DND-41 (cell line): ENCODE measurements at regions not wholly inside any gene's neighbourhood (a gene's known extent, or its start where the extent isn't known, plus 50 kb on each side); places are given as distances from the start of the nearest gene placed in this dataset.

Experiments
- ATAC-seq: fragments of 200-7000 bp; cut with Tn5 transposase; 3 replicates; pipeline ENCODE4 v1.9.1; 2021; ENCODE audit warnings: low read depth; ENCODE audit not compliant: insufficient read depth
- DNase-seq: peaks from one replicate; pipeline ENCODE4 v3.0.0-alpha.2; 2020
- H2AFZ ChIP-seq: 2 replicates; pipeline ENCODE4 v1.6.0; 2012; ENCODE audit warnings: low read depth, low read length
- H3K27ac ChIP-seq: 2 replicates; pipeline ENCODE4 v1.5.1; 2012; ENCODE audit warnings: low read length, inconsistent platforms
- H3K27me3 ChIP-seq: fragments of 200-600 bp; sonication (generic); 2 replicates; pipeline ENCODE4 v1.6.0; 2012; ENCODE audit warnings: low read length, mild to moderate bottlenecking, inconsistent platforms; ENCODE audit not compliant: insufficient read depth, poor library complexity
- H3K36me3 ChIP-seq: 2 replicates; pipeline ENCODE4 v1.5.1; 2012; ENCODE audit warnings: low read length, inconsistent platforms; ENCODE audit not compliant: insufficient read depth
- H3K4me1 ChIP-seq: 2 replicates; pipeline ENCODE4 v1.5.1; 2012; ENCODE audit warnings: mild to moderate bottlenecking, low read length; ENCODE audit not compliant: insufficient read depth
- H3K4me2 ChIP-seq: 2 replicates; pipeline ENCODE4 v1.6.0; 2012; ENCODE audit warnings: mild to moderate bottlenecking, moderate library complexity, low read length, inconsistent platforms; ENCODE audit not compliant: insufficient read depth
- H3K4me3 ChIP-seq, 2 experiments: fragments of 200-600 bp in 1 of 2; shearing (Covaris generic) in 1 of 2; 2 replicates each; pipeline ENCODE4 v1.5.1; 2012 to 2016; ENCODE audit warnings: inconsistent platforms in 2 of 2, low read length in 2 of 2, mild to moderate bottlenecking in 2 of 2, low read depth in 1 of 2, moderate library complexity in 1 of 2
- H3K79me2 ChIP-seq: 2 replicates; pipeline ENCODE4 v1.6.0; 2012; ENCODE audit warnings: low read length, inconsistent platforms; ENCODE audit not compliant: insufficient read depth
- H3K9ac ChIP-seq: 2 replicates; pipeline ENCODE4 v1.6.0; 2012; ENCODE audit warnings: low read depth, mild to moderate bottlenecking, inconsistent platforms, low read length, moderate library complexity
- H3K9me3 ChIP-seq: 2 replicates; pipeline ENCODE4 v1.5.1; 2012; ENCODE audit warnings: low read length, moderate library complexity, mild to moderate bottlenecking, inconsistent platforms; ENCODE audit not compliant: insufficient read depth, severe bottlenecking
- H4K20me1 ChIP-seq: 2 replicates; pipeline ENCODE4 v1.6.0; 2012; ENCODE audit warnings: low read length; ENCODE audit not compliant: insufficient read depth
- EZH2 ChIP-seq: IDR thresholded peaks from 3 replicates; pipeline ENCODE4 v1.6.1; 2012; ENCODE audit warnings: borderline replicate concordance, low read depth, mild to moderate bottlenecking, moderate library complexity, low read length, inconsistent platforms; ENCODE audit not compliant: severe bottlenecking
- TF ChIP-seq, protein P1 (sequence below): IDR thresholded peaks from 2 replicates; pipeline ENCODE4 v1.5.1; 2012; ENCODE audit warnings: borderline replicate concordance, low read length, moderate library complexity, mild to moderate bottlenecking; ENCODE audit not compliant: poor library complexity, severe bottlenecking; ENCODE audit errors: extremely low read depth

DNA sequence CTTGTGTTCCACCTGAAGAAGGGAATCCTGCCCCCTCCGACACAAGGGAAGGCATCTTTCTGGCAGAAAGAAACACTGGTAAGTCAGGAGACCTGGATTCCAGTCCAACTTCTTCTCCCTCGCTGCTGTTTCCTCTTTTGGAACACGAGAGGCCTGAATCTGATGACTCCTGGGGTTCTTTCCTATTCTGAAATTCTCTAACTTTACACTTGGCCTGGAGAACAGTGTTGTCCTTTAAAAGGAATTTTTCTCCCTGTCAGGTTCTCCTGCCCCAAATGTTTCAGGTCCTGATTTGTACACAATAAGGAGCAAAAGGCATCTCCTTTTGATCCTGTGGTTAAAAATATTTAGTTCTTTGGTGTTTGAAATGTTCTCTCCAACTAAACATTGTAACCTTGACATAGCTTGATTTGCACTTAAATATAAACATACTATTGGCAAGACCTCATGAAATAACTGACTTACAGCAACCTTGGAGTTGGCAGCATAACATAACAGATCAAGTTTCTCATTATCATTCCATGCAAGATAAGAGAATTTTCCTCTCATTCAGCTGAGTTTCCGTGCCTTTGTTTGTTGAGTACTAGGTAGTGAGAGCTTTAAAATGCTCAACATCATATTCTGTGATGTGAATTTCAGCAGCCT is 244.8 kb downstream of the COG6 start:
- no peaks in the 10 kb centered on the region for H3K4me1 ChIP-seq
- H2AFZ ChIP-seq = no peak overlapping the region
- no peaks in the 10 kb centered on the region for H3K79me2 ChIP-seq
- H3K27me3 ChIP-seq = peaks cover 6% of the 10 kb centered on the region
- H3K4me3 ChIP-seq = no peak overlapping the region
- TF ChIP-seq EZH2 = no peak
- TF ChIP-seq, protein P1, sequence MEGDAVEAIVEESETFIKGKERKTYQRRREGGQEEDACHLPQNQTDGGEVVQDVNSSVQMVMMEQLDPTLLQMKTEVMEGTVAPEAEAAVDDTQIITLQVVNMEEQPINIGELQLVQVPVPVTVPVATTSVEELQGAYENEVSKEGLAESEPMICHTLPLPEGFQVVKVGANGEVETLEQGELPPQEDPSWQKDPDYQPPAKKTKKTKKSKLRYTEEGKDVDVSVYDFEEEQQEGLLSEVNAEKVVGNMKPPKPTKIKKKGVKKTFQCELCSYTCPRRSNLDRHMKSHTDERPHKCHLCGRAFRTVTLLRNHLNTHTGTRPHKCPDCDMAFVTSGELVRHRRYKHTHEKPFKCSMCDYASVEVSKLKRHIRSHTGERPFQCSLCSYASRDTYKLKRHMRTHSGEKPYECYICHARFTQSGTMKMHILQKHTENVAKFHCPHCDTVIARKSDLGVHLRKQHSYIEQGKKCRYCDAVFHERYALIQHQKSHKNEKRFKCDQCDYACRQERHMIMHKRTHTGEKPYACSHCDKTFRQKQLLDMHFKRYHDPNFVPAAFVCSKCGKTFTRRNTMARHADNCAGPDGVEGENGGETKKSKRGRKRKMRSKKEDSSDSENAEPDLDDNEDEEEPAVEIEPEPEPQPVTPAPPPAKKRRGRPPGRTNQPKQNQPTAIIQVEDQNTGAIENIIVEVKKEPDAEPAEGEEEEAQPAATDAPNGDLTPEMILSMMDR = no peak
- DNase-seq (no peak), ATAC-seq (no peak)
- H3K36me3 ChIP-seq = no peaks in the 10 kb centered on the region
- H3K9ac ChIP-seq = no peak overlapping the region
- H4K20me1 ChIP-seq = no peaks in the 10 kb centered on the region
- H3K4me2 ChIP-seq = no peak overlapping the region
- no peaks in the 10 kb centered on the region for H3K9me3 ChIP-seq
- H3K27ac ChIP-seq = no peak overlapping the region

- no peak for DNase-seq
- H3K27me3 ChIP-seq = peaks cover 9% of the 10 kb centered on the region
- no peaks in the 10 kb centered on the region for H3K9me3 ChIP-seq
- no peak overlapping the region for H3K4me3 ChIP-seq
- H3K79me2 ChIP-seq = no peaks in the 10 kb centered on the region
- no peak overlapping the region for H3K27ac ChIP-seq
- ATAC-seq = no peak
- H3K36me3 ChIP-seq = no peaks in the 10 kb centered on the region
- no peak overlapping the region for H2AFZ ChIP-seq
- no peaks in the 10 kb centered on the region for H3K4me1 ChIP-seq
- no peak overlapping the region for H3K4me2 ChIP-seq
- TF ChIP-seq EZH2 = no peak
- TF ChIP-seq, protein P1 = no peak
- H4K20me1 ChIP-seq = no peaks in the 10 kb centered on the region
- H3K9ac ChIP-seq = no peak overlapping the region
These were observed 249.5 kb downstream of the COG6 start for GRCh38 chr13:39904959-39905358.

GRCh38 chr13:39909634-39910033 is 254.2 kb downstream of the COG6 start:
- no peaks in the 10 kb centered on the region for H4K20me1 ChIP-seq
- H3K36me3 ChIP-seq = no peaks in the 10 kb centered on the region
- ATAC-seq (no peak), DNase-seq (no peak)
- peaks cover 7% of the 10 kb centered on the region for H3K27me3 ChIP-seq
- H3K79me2 ChIP-seq = no peaks in the 10 kb centered on the region
- no peak overlapping the region for H3K4me3 ChIP-seq
- TF ChIP-seq, protein P1 = no peak
- TF ChIP-seq EZH2 = no peak
- no peak overlapping the region for H3K4me2 ChIP-seq
- no peaks in the 10 kb centered on the region for H3K4me1 ChIP-seq
- H3K27ac ChIP-seq = no peak overlapping the region
- no peak overlapping the region for H3K9ac ChIP-seq
- H2AFZ ChIP-seq = no peak overlapping the region
- no peaks in the 10 kb centered on the region for H3K9me3 ChIP-seq
